Left cardiac atrium (tissue), 4 donors: ENCODE measurements at regions not wholly inside any gene's neighbourhood (a gene's known extent, or its start where the extent isn't known, plus 50 kb on each side); places are given as distances from the start of the nearest gene placed in this dataset.

ENCODE experiments used
- ATAC-seq, 2 donors: fragments of 200-7000 bp; cut with Tn5 transposase; one replicate each; pipeline ENCODE4 v1.9.1; 2020; ENCODE audit warnings: mild to moderate bottlenecking in 2 of 2, moderate library complexity in 2 of 2
- DNase-seq: peaks from one replicate; pipeline ENCODE4 v3.0.0-alpha.2; 2020
- intact Hi-C, 2 donors: fragments of 100-400 bp; cut with DNase I; formaldehyde crosslinking; loops; one replicate each; pipeline versions ENCODE4 v1.14.1 to v1.15.1; 2022 to 2023
- donor health status: DM: no; HTN: yes; CAD: no.
- donor health status: DM: no; HTN: yes; CAD: no; lungs with severe emphysema.
- donor health status: DM: yes; HTN: yes; CAD: no.
- donor health status: Dilated cardiomyopathy.

- intact Hi-C loops = no loop called here
- ATAC-seq (peak; percentile 77 to 83), DNase-seq (peak; percentile 52)
Observed at GRCh38 chr18:23340661-23341060, 112.4 kb upstream of the RIOK3 start.

GRCh38 chr18:23341383-23341782 is 111.7 kb upstream of the RIOK3 start:
- DNase-seq (no peak), ATAC-seq (no peak)
- intact Hi-C loops = no loop called here

GRCh38 chr18:23341983-23342382 is 111.1 kb upstream of the RIOK3 start:
- ATAC-seq (no peak), DNase-seq (no peak)
- intact Hi-C loops = no loop called here

- ATAC-seq = no peak
- intact Hi-C loops = no loop called here
- DNase-seq = no peak
Observed at GRCh38 chr18:23342506-23342905, 110.6 kb upstream of the RIOK3 start.

DNA sequence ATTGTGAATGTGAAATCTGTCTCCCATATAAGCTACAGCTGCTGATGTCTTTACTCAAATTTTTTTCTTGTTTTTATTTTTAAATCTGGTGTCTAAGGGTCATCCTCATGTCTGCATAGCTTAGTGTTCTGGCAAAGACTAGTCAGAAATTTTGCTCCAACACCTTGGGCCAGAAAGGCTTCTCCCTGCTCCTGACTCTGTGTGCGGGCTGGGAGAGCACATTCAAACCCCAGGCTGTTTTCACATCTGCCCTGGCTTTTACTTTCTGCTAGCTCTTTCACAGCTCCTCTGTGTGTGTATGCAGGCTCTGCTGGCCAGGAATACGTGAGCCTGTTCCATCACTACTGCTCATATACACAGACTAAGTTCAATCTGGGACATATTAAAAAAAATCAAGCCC is 102.9 kb upstream of the RIOK3 start:
- intact Hi-C loops = no loop called here
- no peak for ATAC-seq
- no peak for DNase-seq

- ATAC-seq = no peak
- DNase-seq = no peak
- intact Hi-C loops = no loop called here
Observed at GRCh38 chr18:23351521-23351920, 101.6 kb upstream of the RIOK3 start.

DNA sequence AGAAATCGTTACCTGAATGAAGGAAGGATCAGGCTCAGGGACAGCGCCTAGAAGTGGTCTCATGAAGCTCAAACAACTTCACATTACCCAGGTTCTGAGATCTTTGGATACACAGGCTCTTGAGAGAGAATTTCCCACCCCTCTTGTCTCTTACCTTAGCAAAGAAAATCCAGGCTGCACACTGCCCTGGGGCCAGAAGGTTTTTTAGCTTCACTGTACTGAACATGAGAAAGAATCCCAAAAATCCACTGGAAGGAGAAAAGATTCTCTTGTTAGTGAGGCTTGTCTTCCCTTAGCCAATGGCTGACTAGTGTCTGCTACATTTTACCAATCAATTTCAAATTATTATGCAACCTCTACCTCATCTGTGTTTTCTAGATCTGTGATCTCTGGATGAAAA is 101.0 kb upstream of the RIOK3 start:
- intact Hi-C loops = no loop called here
- ATAC-seq (no peak), DNase-seq (no peak)

DNA sequence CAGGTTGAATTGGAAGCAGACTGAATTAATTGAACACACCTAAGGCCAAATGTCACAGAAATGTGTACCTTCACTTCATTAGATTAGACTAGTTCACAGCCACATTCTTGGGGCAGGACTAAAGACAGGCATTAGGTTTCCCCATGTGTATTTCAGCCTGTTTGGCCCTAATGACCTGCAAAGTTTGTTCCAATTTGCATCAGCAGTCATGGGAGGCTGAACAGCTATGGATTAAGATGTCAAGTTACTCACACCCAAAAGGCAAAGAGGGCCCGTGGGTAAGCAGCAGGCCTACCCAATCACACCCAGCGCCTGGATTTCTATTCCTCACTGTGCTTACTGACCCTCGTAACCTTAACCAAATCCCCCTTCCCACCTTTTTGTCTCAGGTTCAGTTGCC is 99.6 kb upstream of the RIOK3 start:
- intact Hi-C loops = no loop called here
- ATAC-seq (no peak), DNase-seq (no peak)

- ATAC-seq (peak in 1 of 2 donors; percentile 36), DNase-seq (no peak)
- intact Hi-C loops = no loop called here
Observed at GRCh38 chr18:23354625-23355024, 98.5 kb upstream of the RIOK3 start.

DNA sequence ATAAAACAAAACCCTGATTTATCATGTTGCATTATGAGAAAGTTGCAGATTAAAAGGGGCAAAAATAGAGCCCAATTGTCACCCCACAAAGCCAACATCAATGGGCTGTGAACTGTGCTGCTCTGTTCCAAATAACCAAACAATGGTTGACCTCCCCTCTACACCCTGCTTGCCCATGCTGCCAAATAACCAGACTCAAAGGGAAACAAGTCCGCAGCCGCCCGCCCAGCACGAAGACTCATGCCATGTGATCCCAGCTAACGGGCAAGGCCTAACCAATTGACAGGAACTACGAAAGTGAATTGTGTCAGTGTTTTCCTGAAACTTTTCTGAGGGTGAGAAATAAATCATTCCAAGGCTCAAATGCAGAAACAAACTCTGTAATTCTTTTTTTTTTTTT is 97.9 kb upstream of the RIOK3 start:
- DNase-seq = peak; percentile 45
- intact Hi-C loops = no loop called here
- no peak for ATAC-seq

GRCh38 chr18:23356424-23356823 is 96.7 kb upstream of the RIOK3 start:
- no peak for ATAC-seq
- intact Hi-C loops = no loop called here
- no peak for DNase-seq

DNA sequence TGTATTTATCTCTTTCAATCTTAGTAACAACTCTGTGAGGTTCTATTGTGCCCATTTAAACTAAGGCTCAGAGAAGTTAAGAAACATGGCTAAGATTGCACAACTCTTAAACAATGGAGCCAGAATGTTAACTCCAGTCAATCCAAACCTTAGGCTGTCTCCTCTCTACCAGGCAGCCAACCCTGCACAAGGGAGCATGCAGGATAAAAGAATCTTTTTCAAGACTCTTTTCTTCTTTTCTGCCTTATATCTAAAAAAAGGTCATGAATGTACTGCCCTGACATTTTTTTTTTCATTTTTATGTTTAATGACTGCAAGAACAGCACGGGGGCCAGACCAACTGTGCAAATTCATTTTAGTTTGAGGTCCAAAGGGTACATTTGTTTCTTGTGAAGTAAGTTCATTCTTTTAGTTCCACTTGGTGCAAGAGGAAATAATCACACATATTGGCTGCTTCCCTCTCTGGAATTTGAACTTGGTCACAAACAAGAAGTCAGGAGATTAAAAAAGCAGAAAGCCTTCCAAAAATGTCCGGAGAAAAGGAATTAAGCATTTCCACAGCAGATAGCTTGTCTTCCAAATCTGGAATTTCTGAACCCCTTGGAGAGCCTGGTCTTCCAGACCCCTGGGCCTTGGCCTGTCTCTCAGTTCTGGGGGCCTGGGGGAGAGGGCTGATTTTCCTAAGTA is 96.0 kb upstream of the RIOK3 start:
- ATAC-seq = peak; percentile 4 to 41
- intact Hi-C loops = no loop called here
- DNase-seq = no peak

DNA sequence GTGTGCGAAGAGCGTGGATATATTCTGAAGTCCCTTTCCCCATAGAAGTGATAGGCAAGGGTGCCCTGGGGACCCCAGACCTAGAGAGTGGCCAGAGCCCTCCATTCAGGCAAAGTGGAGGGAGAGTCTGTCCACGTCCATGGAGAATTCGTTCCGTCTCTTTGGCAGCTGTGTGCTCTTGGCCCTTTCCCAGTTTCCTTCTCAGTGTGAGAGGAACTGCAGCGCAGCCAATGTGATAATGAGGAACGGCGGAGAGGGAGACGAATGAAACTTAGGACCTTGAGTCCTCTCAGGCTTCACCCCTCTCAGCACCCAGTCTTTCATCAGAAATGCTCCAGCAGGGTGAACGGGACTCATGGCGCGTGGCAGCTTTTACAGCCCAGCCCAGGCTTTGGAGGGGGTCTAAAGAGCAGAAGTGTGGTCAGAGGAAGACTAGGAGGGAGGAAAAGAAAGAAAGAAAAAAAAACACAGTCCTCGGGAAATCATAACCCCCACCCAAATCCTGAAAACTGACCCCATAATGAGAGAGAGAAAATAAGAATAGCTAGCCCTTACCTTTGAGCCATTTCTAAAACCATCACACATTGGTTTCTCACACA is 95.0 kb upstream of the RIOK3 start:
- intact Hi-C loops = loop anchor here in 1 of 2 donors (2.0 kb wide), 1 partner anchor 219 kb away; no protein-coding TSS in a partner anchor
- peak; percentile 78 to 82 for ATAC-seq
- DNase-seq = peak; percentile 79

- DNase-seq (no peak), ATAC-seq (no peak)
- intact Hi-C loops = loop anchor here in 1 of 2 donors (1.0 to 2.0 kb wide), 2 partner anchors 221 to 228 kb away; no protein-coding TSS in a partner anchor
Observed at GRCh38 chr18:23359421-23359820, 93.7 kb upstream of the RIOK3 start.

- intact Hi-C loops = loop anchor here (5.0 to 10.0 kb wide), 2 partner anchors 129 to 232 kb away; no protein-coding TSS in a partner anchor
- ATAC-seq (no peak), DNase-seq (no peak)
Observed at GRCh38 chr18:23363865-23364570, 89.1 kb upstream of the RIOK3 start.

DNA sequence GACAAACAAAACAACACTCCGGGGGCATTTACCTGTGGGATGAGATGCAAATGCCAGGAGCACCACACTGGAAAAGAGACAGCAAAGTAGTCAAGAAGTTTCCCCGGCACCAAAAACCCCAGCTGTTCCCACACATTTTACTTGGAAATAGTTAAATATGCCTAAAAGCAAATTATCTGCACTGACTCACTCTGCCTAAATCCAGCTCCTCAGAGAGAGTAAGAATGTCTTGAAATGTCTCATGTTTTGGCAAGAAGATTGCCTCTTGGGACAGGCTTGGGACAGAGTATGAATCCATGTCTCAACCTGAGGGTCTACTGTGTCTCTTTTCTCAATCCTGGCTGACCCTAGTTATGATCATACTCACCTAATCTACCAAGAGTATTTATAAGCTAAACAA is 87.5 kb upstream of the RIOK3 start:
- no peak for DNase-seq
- peak; percentile 87 to 94 for ATAC-seq
- intact Hi-C loops = loop anchor here in 1 of 2 donors (10.0 kb wide), 1 partner anchor 131 kb away; no protein-coding TSS in a partner anchor

- intact Hi-C loops = loop anchor here in 1 of 2 donors (10.0 kb wide), 1 partner anchor 134 kb away; no protein-coding TSS in a partner anchor
- ATAC-seq (no peak), DNase-seq (no peak)
Observed at GRCh38 chr18:23369266-23369665, 83.8 kb upstream of the RIOK3 start.

- ATAC-seq = no peak
- no peak for DNase-seq
- intact Hi-C loops = loop anchor here in 1 of 2 donors (10.0 kb wide), 1 partner anchor 339 kb away; no protein-coding TSS in a partner anchor
Observed at GRCh38 chr18:23373570-23373969, 79.5 kb upstream of the RIOK3 start.

DNA sequence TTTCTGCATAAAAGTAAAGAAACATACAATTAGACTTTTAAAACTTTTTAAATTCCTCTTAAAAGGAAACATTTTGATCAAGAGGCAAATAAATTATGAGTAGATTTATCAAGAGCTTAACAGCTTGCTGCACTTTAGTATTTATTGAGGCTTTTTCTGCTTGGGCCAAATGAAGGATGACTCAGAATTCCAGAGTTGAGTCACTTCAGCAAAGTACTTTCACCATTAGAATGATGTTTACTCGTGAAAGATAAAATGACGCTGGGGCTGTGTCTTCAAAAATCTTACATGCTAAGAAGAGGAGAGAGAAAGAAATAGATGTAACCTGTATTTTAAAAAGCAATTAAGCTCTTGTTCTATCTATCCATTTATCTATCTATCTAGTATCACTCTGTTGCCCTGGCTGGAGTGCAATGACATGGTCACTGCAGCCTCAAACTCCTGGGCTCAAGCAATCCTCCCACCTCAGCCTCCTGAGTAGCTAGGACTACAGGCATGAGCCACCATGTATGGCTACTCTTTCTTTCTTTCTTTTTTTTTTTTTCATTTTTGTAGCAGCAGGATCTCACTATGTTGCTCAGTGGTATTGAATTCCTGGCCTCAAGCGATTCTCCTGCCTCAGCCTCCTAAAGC is 75.3 kb upstream of the RIOK3 start:
- intact Hi-C loops = loop anchor here in 1 of 2 donors (5.0 to 10.0 kb wide), 2 partner anchors 245 to 343 kb away; no protein-coding TSS in a partner anchor
- peak; percentile 51 to 78 for ATAC-seq

More for the DNA sequence above, 75.3 kb upstream of the RIOK3 start:
- DNase-seq = no peak
